Fibroblast of mammary gland (primary cell): ENCODE measurements at regions not wholly inside any gene's neighbourhood (a gene's known extent, or its start where the extent isn't known, plus 50 kb on each side); places are given as distances from the start of the nearest gene placed in this dataset.
"Not testable (repeated sequence)": the region's sequence is repeated elsewhere in the genome, so short reads cannot be mapped to it uniquely, and the experiment has no call there.

ENCODE experiments used
- DNase-seq: peaks from one replicate; pipeline ENCODE4 v3.0.0-alpha.2; 2010; ENCODE audit warnings: low read depth
- H3K4me3 ChIP-seq: 2 replicates; pipeline ENCODE4 v1.5.1; 2011; ENCODE audit warnings: low read depth, mild to moderate bottlenecking, low read length, moderate library complexity; ENCODE audit not compliant: control insufficient read depth
- TF ChIP-seq, protein P1 (sequence below): conservative IDR thresholded peaks from 2 replicates; pipeline ENCODE4 v1.5.1; 2011; ENCODE audit warnings: low read depth, low read length, inconsistent platforms; ENCODE audit not compliant: control insufficient read depth, insufficient read depth

DNA sequence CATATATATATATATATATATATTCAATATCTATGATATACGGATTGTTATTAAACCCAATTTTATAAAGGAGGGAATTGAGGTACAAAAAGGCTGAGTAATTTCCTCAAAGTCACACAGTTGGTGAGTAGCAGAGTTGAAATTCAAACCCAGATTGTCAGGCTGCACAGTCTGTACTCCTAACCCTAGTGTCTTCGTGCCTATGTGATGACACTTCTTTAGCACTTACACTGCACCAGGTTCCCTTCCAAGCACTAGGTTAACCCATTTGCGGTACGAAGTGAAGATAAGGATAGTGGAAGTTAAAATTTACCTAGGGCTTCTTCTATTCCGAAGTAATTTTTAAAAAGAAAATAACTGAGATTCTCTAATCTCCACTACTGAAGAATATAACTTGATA lies 125.1 kb upstream of the TSPAN8 start:
- no peak overlapping the region for H3K4me3 ChIP-seq
- TF ChIP-seq, protein P1, sequence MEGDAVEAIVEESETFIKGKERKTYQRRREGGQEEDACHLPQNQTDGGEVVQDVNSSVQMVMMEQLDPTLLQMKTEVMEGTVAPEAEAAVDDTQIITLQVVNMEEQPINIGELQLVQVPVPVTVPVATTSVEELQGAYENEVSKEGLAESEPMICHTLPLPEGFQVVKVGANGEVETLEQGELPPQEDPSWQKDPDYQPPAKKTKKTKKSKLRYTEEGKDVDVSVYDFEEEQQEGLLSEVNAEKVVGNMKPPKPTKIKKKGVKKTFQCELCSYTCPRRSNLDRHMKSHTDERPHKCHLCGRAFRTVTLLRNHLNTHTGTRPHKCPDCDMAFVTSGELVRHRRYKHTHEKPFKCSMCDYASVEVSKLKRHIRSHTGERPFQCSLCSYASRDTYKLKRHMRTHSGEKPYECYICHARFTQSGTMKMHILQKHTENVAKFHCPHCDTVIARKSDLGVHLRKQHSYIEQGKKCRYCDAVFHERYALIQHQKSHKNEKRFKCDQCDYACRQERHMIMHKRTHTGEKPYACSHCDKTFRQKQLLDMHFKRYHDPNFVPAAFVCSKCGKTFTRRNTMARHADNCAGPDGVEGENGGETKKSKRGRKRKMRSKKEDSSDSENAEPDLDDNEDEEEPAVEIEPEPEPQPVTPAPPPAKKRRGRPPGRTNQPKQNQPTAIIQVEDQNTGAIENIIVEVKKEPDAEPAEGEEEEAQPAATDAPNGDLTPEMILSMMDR = no peak
- DNase-seq = no peak

DNA sequence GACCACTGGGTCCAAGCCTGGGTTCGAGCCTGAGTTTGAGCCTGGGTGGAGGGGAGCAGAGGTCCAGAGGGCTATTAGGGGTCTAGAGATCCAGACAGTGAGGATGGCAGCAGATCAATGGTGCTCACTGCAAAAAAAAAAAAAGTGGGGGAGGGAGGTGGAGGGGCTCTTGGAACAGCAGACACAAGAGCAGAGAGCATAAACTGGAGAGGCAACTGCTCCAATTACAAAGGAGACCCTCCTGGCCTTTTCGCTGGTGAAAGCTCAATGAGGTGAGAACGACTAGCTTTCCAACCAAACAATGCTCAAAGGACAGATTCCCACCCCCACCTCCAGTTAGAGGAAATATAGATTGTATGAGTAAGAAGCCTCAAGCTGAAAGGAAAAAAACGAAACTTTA lies 124.2 kb upstream of the TSPAN8 start:
- no peak for DNase-seq
- H3K4me3 ChIP-seq = no peak overlapping the region
- TF ChIP-seq, protein P1 = no peak

DNA sequence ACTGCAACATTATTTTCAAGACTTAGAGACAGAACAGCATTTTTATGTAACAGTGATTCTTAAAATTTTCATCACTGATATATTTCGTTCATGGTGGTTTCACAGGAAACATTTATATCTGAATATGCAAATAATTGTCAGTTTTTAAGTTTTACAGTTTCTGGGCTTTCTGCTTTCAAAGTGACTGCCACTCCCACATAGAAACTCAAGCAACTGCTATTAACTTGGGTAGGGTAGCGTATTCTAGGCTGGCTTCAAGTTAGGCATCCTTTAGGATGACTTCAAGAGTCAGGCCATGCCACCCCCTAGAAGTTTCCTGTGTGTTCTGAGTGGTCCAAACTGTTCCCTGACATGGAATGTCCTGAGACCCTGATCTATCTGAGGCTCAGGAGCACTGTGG lies 123.6 kb upstream of the TSPAN8 start:
- no peak for DNase-seq
- TF ChIP-seq, protein P1 = no peak
- H3K4me3 ChIP-seq = no peak overlapping the region

DNA sequence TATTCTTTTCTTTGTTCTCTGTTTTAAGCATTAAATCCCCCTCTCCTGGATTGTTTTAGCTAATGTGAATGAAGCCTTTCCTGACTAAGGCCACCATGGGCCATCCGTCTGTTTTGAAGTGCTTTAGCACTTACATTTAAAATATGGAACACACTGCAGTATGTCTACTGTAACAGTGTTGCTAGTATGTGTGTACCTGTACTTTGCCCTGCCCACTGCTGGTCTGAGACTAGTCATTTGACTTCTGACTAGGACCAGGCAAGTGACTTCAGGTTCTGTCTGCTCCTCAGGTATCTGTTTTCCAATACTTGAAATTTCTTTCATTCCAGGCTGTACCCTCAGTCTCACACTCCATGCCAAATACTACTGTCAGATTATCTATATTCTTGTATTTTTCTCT lies 120.1 kb upstream of the TSPAN8 start:
- TF ChIP-seq, protein P1 = no peak
- no peak for DNase-seq
- H3K4me3 ChIP-seq = no peak overlapping the region

DNA sequence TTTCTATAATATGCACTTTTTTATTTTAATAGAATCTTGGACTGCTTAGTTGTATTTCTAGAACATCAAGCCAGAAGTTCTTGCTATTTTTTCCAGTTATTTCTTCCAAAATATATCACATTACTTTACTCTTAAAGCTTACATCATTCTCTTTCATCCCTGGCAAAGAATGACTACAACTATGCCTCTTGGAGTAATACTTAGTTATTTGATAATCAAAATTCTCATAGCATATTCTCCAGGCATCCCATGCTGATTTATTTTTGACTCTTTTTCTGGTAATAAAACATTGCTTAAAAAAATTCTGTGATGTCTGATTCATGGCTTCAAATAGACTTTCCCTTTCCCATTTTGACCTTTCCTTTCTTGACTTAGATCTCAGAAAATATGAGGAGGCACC lies 118.7 kb upstream of the TSPAN8 start:
- TF ChIP-seq, protein P1 = no peak
- H3K4me3 ChIP-seq = no peak overlapping the region
- DNase-seq = no peak

DNA sequence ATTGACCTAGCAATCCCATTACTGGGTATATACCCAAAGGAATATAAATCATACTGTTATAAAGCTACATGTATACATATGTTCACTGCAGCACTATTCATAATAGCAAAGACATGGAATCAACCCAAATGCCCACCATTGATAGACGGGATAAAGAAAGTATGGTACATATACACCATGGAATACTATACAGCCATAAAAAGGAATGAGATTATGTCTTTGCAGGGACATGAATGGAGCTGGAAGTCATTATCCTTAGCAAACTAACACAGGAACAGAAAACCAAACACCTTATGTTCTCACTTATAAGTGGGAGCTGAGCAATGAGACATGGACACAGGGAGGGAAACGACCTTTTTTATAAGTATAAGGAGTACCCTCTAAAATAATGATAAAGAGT lies 113.0 kb upstream of the TSPAN8 start:
- DNase-seq, H3K4me3 ChIP-seq: not testable (repeated sequence)

DNA sequence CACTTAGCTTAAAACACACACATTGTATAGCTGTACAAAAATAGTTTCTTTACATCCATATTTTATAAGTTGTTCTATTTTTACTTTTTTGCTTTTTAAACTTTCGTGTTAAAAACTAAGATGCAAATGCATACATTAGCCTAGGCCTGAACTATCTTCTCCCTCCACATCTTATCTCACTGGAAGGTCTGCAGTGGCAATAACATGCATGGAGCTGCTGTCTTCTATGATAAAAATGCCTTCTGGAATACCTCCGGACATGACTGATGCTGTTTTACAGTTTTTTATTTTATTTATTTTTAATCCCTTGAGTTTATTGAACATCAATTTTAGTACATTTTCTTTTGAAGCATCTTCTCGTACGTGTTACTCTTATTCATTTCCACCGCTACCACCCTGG lies 112.3 kb upstream of the TSPAN8 start:
- H3K4me3 ChIP-seq = no peak overlapping the region
- TF ChIP-seq, protein P1 = no peak
- no peak for DNase-seq
